Keratinocyte (primary cell): ENCODE measurements at regions not wholly inside any gene's neighbourhood (a gene's known extent, or its start where the extent isn't known, plus 50 kb on each side); places are given as distances from the start of the nearest gene placed in this dataset.

ENCODE experiments used
- EZH2 ChIP-seq: IDR thresholded peaks from one replicate; pipeline ENCODE4 v1.6.1; 2012; ENCODE audit warnings: inconsistent platforms, mild to moderate bottlenecking, low read length, moderate library complexity
- TF ChIP-seq, protein P1 (sequence below), 3 experiments: IDR thresholded peaks in 1 of 3; conservative IDR thresholded peaks in 1 of 3; optimal IDR thresholded peaks in 1 of 3; 2 replicates in 2 of 3; 3 replicates in 1 of 3; pipeline versions ENCODE3 to v1.5.1; 2011; ENCODE audit warnings: low read length in 3 of 3, mild to moderate bottlenecking in 3 of 3, moderate library complexity in 2 of 3, control low read depth in 1 of 3, inconsistent platforms in 1 of 3; ENCODE audit not compliant: insufficient read depth in 2 of 3; ENCODE audit errors: extremely low read depth in 1 of 3

DNA sequence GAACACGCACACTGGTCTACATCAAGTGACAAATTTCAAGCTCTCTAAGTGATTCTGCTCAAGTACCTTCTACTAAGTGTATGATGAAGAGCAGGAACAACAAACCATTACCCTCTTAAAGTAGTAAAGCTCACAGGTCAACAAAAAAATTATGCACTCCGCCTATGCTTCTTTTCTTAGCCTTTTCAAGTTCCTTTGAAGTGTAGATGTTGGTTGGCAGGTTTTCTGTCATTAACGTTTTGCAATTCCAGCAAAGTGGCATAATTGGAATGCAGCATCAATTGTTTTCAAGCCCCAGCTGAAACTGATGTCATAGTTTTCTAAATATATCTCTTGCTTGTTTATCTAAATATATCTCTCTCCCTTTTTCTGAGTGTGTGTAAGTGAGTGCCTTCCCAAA is 396.9 kb upstream of the EYS start:
- TF ChIP-seq, protein P1, sequence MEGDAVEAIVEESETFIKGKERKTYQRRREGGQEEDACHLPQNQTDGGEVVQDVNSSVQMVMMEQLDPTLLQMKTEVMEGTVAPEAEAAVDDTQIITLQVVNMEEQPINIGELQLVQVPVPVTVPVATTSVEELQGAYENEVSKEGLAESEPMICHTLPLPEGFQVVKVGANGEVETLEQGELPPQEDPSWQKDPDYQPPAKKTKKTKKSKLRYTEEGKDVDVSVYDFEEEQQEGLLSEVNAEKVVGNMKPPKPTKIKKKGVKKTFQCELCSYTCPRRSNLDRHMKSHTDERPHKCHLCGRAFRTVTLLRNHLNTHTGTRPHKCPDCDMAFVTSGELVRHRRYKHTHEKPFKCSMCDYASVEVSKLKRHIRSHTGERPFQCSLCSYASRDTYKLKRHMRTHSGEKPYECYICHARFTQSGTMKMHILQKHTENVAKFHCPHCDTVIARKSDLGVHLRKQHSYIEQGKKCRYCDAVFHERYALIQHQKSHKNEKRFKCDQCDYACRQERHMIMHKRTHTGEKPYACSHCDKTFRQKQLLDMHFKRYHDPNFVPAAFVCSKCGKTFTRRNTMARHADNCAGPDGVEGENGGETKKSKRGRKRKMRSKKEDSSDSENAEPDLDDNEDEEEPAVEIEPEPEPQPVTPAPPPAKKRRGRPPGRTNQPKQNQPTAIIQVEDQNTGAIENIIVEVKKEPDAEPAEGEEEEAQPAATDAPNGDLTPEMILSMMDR (optimal IDR thresholded peaks at IDR 0.05 in 1 of 3, IDR thresholded peaks at IDR 0.05 in 1 of 3, conservative IDR thresholded peaks at IDR 0.05 in 1 of 3; ENCODE audit: extremely low read depth in 1 of 3, insufficient read depth in 2 of 3, low read length in 3 of 3) = no peak
- no peak for TF ChIP-seq EZH2
